ENCODE measurements at regions not wholly inside any gene's neighbourhood (a gene's known extent, or its start where the extent isn't known, plus 50 kb on each side); places are given as distances from the start of the nearest gene placed in this dataset.
"Not testable (repeated sequence)": the region's sequence is repeated elsewhere in the genome, so short reads cannot be mapped to it uniquely, and the experiment has no call there.

DNA sequence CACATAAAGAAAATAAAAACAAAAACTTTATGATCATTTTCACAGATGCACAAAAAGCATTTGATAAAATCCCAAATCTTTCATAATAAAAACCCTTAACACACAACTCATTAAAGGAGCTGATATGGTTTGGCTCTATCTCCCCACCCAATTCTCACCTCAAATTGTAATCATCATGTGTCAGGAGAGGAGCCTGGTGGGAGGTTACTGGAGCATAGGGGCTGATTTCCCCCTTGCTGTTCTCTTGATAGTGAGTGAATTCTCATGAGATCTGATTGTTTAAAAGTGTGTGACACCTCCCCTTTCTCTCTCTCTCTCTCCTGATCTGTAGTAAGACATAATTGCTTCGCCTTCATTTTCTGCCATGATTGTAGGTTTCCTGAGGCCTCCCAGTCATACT lies 790.7 kb downstream of the C12orf50 start:
- in situ Hi-C loops (cut with MboI; ENCODE audit: low pct_unique_long_range_greater_than_20kb, low sequenced_read_pairs): no loop called here
- no peak for DNase-seq

DNA sequence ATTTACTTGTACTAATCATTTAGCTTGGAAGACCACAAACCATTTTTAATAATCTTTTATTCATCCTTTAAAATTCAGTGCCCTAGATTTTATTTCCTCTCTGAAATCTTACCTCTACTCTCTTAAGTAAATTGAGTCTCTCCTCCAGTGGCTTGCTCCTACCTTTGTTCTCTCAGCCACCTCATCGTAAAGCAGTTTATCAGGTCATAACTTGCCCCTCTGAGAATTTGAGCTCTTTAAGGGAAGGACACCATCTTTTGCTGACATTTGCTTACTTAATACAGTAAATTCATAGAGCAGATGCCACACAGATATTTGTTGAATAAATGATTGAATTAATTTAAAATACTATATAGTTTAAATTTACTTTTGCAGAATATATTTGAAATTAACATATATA lies 794.3 kb downstream of the C12orf50 start:
- in situ Hi-C loops (cut with MboI; ENCODE audit: low pct_unique_long_range_greater_than_20kb, low sequenced_read_pairs): no loop called here
- DNase-seq: no peak

DNA sequence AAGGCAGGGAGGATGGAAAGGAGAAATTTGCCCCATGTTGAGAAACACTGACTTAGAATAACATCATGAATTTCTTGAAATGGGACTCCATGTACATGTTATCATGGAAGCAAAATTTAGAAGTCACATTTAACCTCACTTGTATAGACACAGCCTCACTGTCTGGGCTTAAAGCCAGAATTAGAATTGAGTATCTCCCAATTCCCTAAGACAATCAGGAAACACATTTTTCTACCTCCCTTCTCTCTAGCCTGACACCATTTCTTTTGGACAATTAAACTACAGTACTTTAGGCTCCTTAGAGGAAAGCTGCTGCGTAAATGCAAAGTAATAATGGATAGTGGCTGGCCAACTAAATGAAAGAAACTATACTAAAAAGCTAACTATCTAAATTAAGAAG lies 795.5 kb downstream of the C12orf50 start:
- in situ Hi-C loops (cut with MboI; ENCODE audit: low pct_unique_long_range_greater_than_20kb, low sequenced_read_pairs): no loop called here
- DNase-seq: no peak

DNA sequence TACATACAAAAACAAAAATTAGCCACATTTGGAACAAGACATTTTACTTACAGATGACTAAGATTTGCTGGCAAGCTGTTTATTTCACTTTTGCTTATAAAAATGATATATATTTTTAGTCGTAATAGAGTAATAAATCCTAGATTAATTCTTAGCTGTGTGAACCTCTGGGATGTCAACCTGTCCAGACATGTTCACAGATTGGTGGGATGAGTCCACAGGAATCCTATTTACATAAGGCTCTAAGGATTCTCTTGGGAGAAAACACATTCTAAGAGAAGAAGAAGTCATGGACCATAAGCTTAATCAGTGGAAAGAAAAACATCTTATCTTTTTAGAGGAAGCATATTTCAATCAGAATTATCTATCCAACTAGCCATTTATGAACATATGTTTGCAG lies 797.4 kb downstream of the C12orf50 start:
- DNase-seq: no peak
- in situ Hi-C loops (cut with MboI; ENCODE audit: low pct_unique_long_range_greater_than_20kb, low sequenced_read_pairs): no loop called here

DNA sequence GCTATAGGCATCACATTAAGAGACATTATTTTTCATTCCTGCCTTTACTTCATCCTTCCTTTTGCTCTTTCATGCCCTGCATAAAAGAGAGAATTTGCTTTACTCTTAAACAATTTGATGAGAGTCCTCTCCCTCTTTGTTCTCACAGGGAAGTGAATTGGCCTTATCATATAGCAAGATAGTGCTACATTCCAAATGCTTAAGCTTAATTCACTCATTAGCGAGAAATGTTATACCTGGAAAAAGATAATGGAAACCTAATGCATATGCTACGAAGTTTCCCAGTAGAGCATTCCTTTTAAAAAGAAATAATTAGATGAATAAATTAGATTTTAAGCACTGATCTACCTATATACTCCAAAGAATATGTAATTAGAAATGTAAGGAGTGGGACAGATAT lies 798.8 kb downstream of the C12orf50 start:
- DNase-seq: no peak
- in situ Hi-C loops (cut with MboI; ENCODE audit: low pct_unique_long_range_greater_than_20kb, low sequenced_read_pairs): no loop called here

DNA sequence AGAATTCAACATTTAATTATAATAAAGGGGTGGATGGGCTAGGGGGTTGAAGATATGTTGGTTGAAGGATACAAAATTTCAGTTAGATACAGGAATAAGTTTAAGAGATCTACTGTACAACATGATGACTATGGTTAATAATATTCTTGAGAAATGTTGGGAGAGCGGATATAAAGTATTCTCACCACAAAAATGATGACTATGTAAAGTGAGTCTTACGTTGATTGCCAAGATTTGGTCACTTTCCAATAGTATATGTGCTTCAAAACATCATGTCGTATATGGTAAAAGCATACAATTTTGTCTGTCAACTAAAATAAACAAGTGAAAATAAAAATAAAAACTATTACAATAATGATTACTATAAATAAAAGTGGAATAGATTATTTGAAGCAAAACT lies 802.0 kb downstream of the C12orf50 start:
- in situ Hi-C loops (cut with MboI; ENCODE audit: low pct_unique_long_range_greater_than_20kb, low sequenced_read_pairs): no loop called here
- DNase-seq: no peak

DNA sequence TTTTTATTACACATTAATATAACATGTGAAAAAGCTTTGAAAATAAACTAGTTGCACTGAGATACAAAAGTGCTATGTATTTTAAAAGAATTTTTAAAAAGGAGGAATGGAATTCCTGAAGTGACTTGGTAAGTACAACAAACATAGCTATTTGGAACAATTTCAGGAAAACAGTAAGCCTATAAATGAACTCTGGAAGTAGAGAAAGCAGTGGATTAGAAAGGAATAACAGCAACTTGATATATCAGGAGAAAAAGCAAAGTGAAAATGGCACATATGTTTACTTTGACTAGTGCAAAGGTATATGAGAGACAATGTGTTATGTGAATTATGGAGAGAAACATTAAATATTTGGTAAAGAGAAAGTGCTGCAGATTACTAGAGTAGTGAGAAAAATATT lies 811.7 kb downstream of the C12orf50 start:
- no peak for DNase-seq
- in situ Hi-C loops (cut with MboI; ENCODE audit: low pct_unique_long_range_greater_than_20kb, low sequenced_read_pairs): no loop called here

GRCh38 chr12:87216436-87216835 lies 812.8 kb downstream of the C12orf50 start:
- in situ Hi-C loops (cut with MboI; ENCODE audit: low pct_unique_long_range_greater_than_20kb, low sequenced_read_pairs): no loop called here
- no peak for DNase-seq

- in situ Hi-C loops (cut with MboI; ENCODE audit: low pct_unique_long_range_greater_than_20kb, low sequenced_read_pairs): no loop called here
- no peak for DNase-seq
Observed at GRCh38 chr12:87202189-87202588, 827.0 kb downstream of the C12orf50 start.

- no peak for DNase-seq
- in situ Hi-C loops (cut with MboI; ENCODE audit: low pct_unique_long_range_greater_than_20kb, low sequenced_read_pairs): no loop called here
Observed at GRCh38 chr12:87201598-87201997, 827.6 kb downstream of the C12orf50 start.

- no peak for DNase-seq
- in situ Hi-C loops (cut with MboI; ENCODE audit: low pct_unique_long_range_greater_than_20kb, low sequenced_read_pairs): no loop called here
Observed at GRCh38 chr12:87200289-87200979, 828.8 kb downstream of the C12orf50 start.

DNA sequence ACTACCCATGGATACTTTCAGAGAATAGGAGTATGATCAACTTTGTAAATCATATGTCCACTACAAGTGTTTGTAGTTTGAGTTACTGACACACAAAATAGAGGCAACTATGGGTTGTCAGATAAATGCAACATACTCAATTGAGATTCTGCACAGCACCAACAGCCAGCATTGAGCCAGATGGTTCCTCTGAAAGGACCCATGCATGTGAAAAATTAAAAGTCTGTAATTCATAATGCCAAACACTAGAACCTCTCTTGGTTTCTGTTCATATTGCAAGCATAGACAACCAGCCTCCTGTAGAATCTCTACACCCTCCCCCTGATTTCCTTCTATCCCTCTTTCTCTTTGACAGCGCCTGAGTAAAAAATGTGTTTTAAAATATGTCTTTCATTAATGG lies 831.0 kb downstream of the C12orf50 start:
- in situ Hi-C loops (cut with MboI; ENCODE audit: low pct_unique_long_range_greater_than_20kb, low sequenced_read_pairs): no loop called here
- DNase-seq: no peak

DNA sequence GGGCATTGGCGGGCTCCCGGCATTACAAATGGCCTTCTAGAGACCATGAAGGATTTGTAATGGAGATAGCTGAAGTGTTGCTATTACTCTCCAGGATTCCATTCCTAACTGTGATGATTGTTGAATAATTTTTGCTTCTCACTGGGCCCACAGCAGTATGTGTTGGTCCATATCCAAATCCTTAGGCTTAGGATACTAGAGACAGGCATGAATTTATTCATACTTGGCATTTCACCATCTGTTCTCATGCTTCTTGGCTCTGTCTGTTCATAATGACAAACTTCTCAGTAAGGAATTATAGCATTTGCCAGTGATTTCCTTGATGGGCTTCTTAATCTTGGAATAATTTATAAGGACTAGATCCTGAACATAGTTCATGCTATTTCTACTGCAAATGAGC lies 832.9 kb downstream of the C12orf50 start:
- in situ Hi-C loops (cut with MboI; ENCODE audit: low pct_unique_long_range_greater_than_20kb, low sequenced_read_pairs): no loop called here

GRCh38 chr12:87194389-87194788 lies 834.8 kb downstream of the C12orf50 start:
- in situ Hi-C loops (cut with MboI; ENCODE audit: low pct_unique_long_range_greater_than_20kb, low sequenced_read_pairs); DNase-seq: not testable (repeated sequence)

More for the DNA sequence above, 832.9 kb downstream of the C12orf50 start:
- DNase-seq: no peak

- in situ Hi-C loops (cut with MboI; ENCODE audit: low pct_unique_long_range_greater_than_20kb, low sequenced_read_pairs): no loop called here
- no peak for DNase-seq
Observed at GRCh38 chr12:87185367-87185766, 843.8 kb downstream of the C12orf50 start.

- in situ Hi-C loops (cut with MboI; ENCODE audit: low pct_unique_long_range_greater_than_20kb, low sequenced_read_pairs): no loop called here
- DNase-seq: no peak
Observed at GRCh38 chr12:87182696-87183233, 846.4 kb downstream of the C12orf50 start.

GRCh38 chr12:87171356-87171755 lies 857.8 kb downstream of the C12orf50 start:
- in situ Hi-C loops (cut with MboI; ENCODE audit: low pct_unique_long_range_greater_than_20kb, low sequenced_read_pairs): no loop called here
- no peak for DNase-seq

DNA sequence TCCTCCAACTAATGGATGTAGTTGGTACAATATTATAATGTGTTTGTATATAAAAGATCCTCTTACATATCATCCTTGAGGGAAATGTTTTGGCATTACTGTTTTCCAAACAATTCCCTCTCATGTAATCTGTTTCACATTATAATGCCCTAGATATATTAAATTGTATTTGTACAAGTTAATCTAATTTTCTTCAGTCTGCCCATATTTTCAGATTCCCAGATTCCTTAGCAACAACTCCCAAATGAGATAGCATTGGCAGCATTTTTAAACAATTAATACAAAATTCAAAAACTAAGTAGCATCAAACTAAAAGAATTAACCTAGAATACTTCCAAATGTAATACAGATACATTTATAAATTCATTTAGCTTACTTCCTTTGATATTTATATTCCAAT lies 860.2 kb downstream of the C12orf50 start:
- DNase-seq: no peak
- in situ Hi-C loops (cut with MboI; ENCODE audit: low pct_unique_long_range_greater_than_20kb, low sequenced_read_pairs): no loop called here

GRCh38 chr12:87165733-87166375 lies 863.3 kb downstream of the C12orf50 start:
- no peak for DNase-seq
- in situ Hi-C loops (cut with MboI; ENCODE audit: low pct_unique_long_range_greater_than_20kb, low sequenced_read_pairs): no loop called here

DNA sequence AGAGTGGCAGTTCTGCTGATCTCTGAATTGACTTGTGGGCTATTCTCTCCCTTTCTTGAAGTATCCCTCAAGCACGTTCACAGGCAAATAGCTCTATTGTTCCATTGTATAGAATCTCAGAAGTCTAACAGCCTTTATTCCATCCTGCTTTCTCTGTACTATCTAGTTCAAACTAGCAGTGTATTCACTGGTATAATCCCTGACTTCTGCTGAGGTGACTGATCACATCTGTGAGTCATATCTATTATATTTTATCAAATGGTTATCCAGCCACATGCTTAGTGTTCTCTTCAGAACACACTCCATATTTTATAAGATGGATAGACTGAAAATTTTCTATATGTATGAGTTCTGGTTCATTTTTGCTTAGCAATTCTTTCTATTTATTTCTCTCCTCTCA lies 866.1 kb downstream of the C12orf50 start:
- in situ Hi-C loops (cut with MboI; ENCODE audit: low pct_unique_long_range_greater_than_20kb, low sequenced_read_pairs): no loop called here
- DNase-seq: no peak
